OCI-LY7 (cell line): ENCODE measurements at regions not wholly inside any gene's neighbourhood (a gene's known extent, or its start where the extent isn't known, plus 50 kb on each side); places are given as distances from the start of the nearest gene placed in this dataset.

Source experiments
- BruUV-seq: library from RNA; stranded (reverse); fragments of 400-500 nt; replicated peaks from 2 replicates; lab custom pipeline; 2021; lab: Mats Ljungman, UMichigan
- CTCF ChIA-PET: fragments of 300-600 bp; sonication (Branson Sonifier 250); formaldehyde crosslinking; loops from one replicate; lab custom pipeline; 2022; ENCODE audit warnings: antibody characterized with exemption; ENCODE audit not compliant: unreplicated experiment; lab: Charles Lee
- POLR2A ChIA-PET: fragments of 300-600 bp; sonication (Branson Sonifier 250); formaldehyde crosslinking; loops from one replicate; lab custom pipeline; 2022; ENCODE audit warnings: antibody characterized with exemption; lab: Charles Lee
- DNase-seq: peaks from one replicate; pipeline ENCODE4 v3.0.0-alpha.2; 2015; ENCODE audit warnings: low spot score
- H2AFZ ChIP-seq: fragments of 200-600 bp; sonication (generic), shearing (Covaris generic); 2 replicates; pipeline ENCODE4 v1.6.1; 2014; ENCODE audit warnings: mild to moderate bottlenecking, antibody characterized with exemption, low read length, moderate library complexity
- H3K27ac ChIP-seq: fragments of 200-600 bp; sonication (generic); 2 replicates; pipeline ENCODE4 v1.5.1; 2014; ENCODE audit warnings: mixed run types, low read depth, mild to moderate bottlenecking, moderate library complexity, low read length, inconsistent platforms; ENCODE audit not compliant: poor library complexity, severe bottlenecking
- H3K36me3 ChIP-seq: fragments of 200-600 bp; sonication (generic); 2 replicates; pipeline ENCODE4 v1.6.1; 2014; ENCODE audit warnings: mild to moderate bottlenecking, antibody characterized with exemption, low read length, moderate library complexity, mixed read lengths; ENCODE audit not compliant: insufficient read depth
- H3K4me1 ChIP-seq: fragments of 200-600 bp; sonication (generic); 2 replicates; pipeline ENCODE4 v1.5.1; 2014; ENCODE audit warnings: mild to moderate bottlenecking, low read length; ENCODE audit not compliant: insufficient read depth, poor library complexity, severe bottlenecking
- H3K4me2 ChIP-seq: fragments of 200-600 bp; sonication (generic); 2 replicates; pipeline ENCODE4 v1.6.1; 2014; ENCODE audit warnings: mild to moderate bottlenecking, low read length
- H3K4me3 ChIP-seq: fragments of 200-600 bp; sonication (generic); 2 replicates; pipeline ENCODE4 v1.5.1; 2014; ENCODE audit warnings: mild to moderate bottlenecking, low read depth, low read length; ENCODE audit not compliant: poor library complexity, severe bottlenecking
- H3K79me2 ChIP-seq: fragments of 200-600 bp; sonication (generic); 2 replicates; pipeline ENCODE4 v1.6.1; 2016; ENCODE audit warnings: low read depth, mild to moderate bottlenecking, low read length, moderate library complexity, mixed read lengths; ENCODE audit not compliant: insufficient read depth
- H3K9me2 ChIP-seq: fragments of 200-600 bp; sonication (generic); 2 replicates; pipeline ENCODE4 v1.6.1; 2016; ENCODE audit warnings: mild to moderate bottlenecking, low read length, mixed read lengths; ENCODE audit not compliant: insufficient read depth
- H3K9me3 ChIP-seq: fragments of 200-600 bp; sonication (generic); 2 replicates; pipeline ENCODE4 v1.6.1; 2014; ENCODE audit warnings: mild to moderate bottlenecking, mixed run types, low read length, mixed read lengths
- H4K20me1 ChIP-seq: fragments of 200-600 bp; sonication (generic); 2 replicates; pipeline ENCODE4 v1.6.1; 2014; ENCODE audit warnings: mild to moderate bottlenecking, antibody characterized with exemption, low read length, moderate library complexity, mixed read lengths; ENCODE audit not compliant: insufficient read depth
- EZH2phosphoT487 ChIP-seq: fragments of 200-600 bp; sonication (generic); IDR thresholded peaks from 2 replicates; pipeline ENCODE4 v1.6.1; 2018; ENCODE audit warnings: low read depth, borderline replicate concordance, mild to moderate bottlenecking, mixed run types, antibody characterized with exemption, low read length, moderate library complexity, mixed read lengths
- intact Hi-C: fragments of 100-400 bp; cut with micrococcal nuclease; formaldehyde crosslinking; loops from one replicate; pipeline ENCODE4 v1.10.0; 2022; ENCODE audit not compliant: unreplicated experiment
- TF ChIP-seq, protein P1 (sequence below): fragments of 200-600 bp; sonication (generic); conservative IDR thresholded peaks from 2 replicates; pipeline ENCODE4 v1.5.1; 2014; ENCODE audit warnings: mild to moderate bottlenecking, antibody characterized with exemption, low read length, moderate library complexity, mixed read lengths

DNA sequence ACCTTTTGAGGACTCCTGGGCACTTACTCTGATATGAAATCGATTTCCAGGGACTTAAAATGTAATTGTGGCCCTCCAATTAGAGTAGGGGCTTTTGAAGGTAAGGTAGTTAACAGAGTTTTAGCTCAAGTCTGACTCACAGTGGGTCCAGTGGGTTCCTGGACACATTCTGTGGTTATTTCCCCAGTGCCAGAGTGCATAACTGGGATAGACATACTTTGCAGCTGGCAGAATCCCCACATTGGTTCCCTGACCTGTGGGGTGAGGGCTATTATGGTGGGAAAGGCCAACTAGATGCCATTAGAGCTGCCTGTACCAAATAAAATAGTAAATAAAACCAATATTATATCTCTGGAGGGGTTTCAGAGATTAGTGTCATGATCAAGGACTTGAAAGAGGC, 243.8 kb upstream of the EPHA7 start:
- no peak overlapping the region for H3K27ac ChIP-seq
- H3K4me2 ChIP-seq = no peak overlapping the region
- H3K79me2 ChIP-seq = no peaks in the 10 kb centered on the region
- H3K9me2 ChIP-seq = no peaks in the 10 kb centered on the region
- H3K4me3 ChIP-seq = no peak overlapping the region
- H3K4me1 ChIP-seq = no peaks in the 10 kb centered on the region
- no peaks in the 10 kb centered on the region for H3K9me3 ChIP-seq
- no peaks in the 10 kb centered on the region for H4K20me1 ChIP-seq
- no peak for DNase-seq
- ChIA-PET POLR2A (interaction anchor here (0.9 kb wide), 1 partner anchor 60 kb away, joined by 3 read pairs; no protein-coding TSS in a partner anchor), CTCF (no interaction called here)
- TF ChIP-seq, protein P1, sequence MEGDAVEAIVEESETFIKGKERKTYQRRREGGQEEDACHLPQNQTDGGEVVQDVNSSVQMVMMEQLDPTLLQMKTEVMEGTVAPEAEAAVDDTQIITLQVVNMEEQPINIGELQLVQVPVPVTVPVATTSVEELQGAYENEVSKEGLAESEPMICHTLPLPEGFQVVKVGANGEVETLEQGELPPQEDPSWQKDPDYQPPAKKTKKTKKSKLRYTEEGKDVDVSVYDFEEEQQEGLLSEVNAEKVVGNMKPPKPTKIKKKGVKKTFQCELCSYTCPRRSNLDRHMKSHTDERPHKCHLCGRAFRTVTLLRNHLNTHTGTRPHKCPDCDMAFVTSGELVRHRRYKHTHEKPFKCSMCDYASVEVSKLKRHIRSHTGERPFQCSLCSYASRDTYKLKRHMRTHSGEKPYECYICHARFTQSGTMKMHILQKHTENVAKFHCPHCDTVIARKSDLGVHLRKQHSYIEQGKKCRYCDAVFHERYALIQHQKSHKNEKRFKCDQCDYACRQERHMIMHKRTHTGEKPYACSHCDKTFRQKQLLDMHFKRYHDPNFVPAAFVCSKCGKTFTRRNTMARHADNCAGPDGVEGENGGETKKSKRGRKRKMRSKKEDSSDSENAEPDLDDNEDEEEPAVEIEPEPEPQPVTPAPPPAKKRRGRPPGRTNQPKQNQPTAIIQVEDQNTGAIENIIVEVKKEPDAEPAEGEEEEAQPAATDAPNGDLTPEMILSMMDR = no peak
- TF ChIP-seq EZH2phosphoT487 = no peak
- H2AFZ ChIP-seq = no peak overlapping the region
- intact Hi-C loops = no loop called here
- no peaks in the 10 kb centered on the region for H3K36me3 ChIP-seq
- BruUV-seq = no TSS peak

DNA sequence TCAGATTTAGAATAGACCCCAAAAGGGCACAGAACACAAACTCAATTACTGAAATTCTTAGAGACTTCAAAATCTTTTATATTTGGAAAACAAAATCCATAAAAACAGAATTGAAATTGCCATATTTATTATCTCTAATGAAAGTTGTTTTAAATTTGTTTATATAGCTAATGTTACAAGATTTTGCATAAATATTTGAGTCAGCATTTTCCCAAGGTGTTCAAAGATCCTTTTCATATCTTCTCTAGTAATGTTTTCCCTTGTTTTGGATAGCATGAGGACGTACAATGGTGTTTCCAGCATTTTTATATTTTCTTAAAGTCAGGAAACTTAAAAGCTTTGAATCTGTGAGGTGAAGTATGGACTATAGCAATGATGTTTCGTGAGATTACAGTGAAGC, 235.2 kb upstream of the EPHA7 start:
- Histone ChIP-seq H3K27ac (no peak overlapping the region), H3K9me3 (no peaks in the 10 kb centered on the region), H3K36me3 (no peaks in the 10 kb centered on the region), H3K9me2 (no peaks in the 10 kb centered on the region), H3K4me1 (no peaks in the 10 kb centered on the region), H3K79me2 (no peaks in the 10 kb centered on the region), H3K4me3 (no peak overlapping the region), H2AFZ (no peak overlapping the region), H3K4me2 (no peak overlapping the region), H4K20me1 (no peaks in the 10 kb centered on the region)
- ChIA-PET POLR2A (interaction anchor here (0.9 kb wide), 1 partner anchor 16 kb away, joined by 3 read pairs; no protein-coding TSS in a partner anchor), CTCF (no interaction called here)
- no peak for TF ChIP-seq EZH2phosphoT487
- TF ChIP-seq, protein P1 = no peak
- DNase-seq = no peak
- no TSS peak for BruUV-seq
- intact Hi-C loops = no loop called here

DNA sequence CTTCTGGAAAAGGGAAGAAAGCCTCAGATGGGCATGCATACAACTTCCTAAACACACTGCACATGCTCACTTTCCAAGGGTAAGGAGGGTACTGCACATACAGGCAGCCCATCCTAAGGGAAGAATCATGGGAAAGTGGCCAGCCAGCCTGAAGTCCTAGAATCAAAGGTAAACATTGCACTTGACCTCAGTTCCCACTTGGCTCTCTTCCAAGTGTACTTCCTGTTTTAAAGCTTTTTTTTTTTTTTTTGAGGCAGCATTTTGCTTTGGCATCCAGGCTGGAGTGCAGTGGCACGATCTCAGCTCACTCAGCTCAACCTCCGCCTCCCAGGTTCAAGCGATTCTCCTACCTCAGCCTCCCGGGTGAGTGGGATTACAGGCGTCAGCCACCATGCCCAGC, 225.3 kb upstream of the EPHA7 start:
- CTCF ChIA-PET = no interaction called here
- POLR2A ChIA-PET = interaction anchor here (0.9 kb wide), 1 partner anchor 13 kb away, joined by 6 read pairs; no protein-coding TSS in a partner anchor
- intact Hi-C loops = no loop called here

More for the DNA sequence above, 225.3 kb upstream of the EPHA7 start:
- H3K4me3 ChIP-seq = no peak overlapping the region
- H3K4me1 ChIP-seq = no peaks in the 10 kb centered on the region
- H3K27ac ChIP-seq = no peak overlapping the region
- TF ChIP-seq, protein P1 = no peak
- H4K20me1 ChIP-seq = no peaks in the 10 kb centered on the region
- DNase-seq = no peak
- H3K79me2 ChIP-seq = no peaks in the 10 kb centered on the region
- H3K4me2 ChIP-seq = no peak overlapping the region
- no peaks in the 10 kb centered on the region for H3K9me2 ChIP-seq
- no peaks in the 10 kb centered on the region for H3K9me3 ChIP-seq
- no peaks in the 10 kb centered on the region for H3K36me3 ChIP-seq
- no TSS peak for BruUV-seq
- no peak overlapping the region for H2AFZ ChIP-seq
